ENCODE measurements at regions not wholly inside any gene's neighbourhood (a gene's known extent, or its start where the extent isn't known, plus 50 kb on each side); places are given as distances from the start of the nearest gene placed in this dataset.

GRCh38 chr3:150203273-150203672, 204.8 kb upstream of the TSC22D2 start (continued):
- TF ChIP-seq PHF8 (conservative IDR thresholded peaks at IDR 0.05; ENCODE audit: low read depth, low read length): no peak
- no peak for TF ChIP-seq TAF7 (optimal IDR thresholded peaks at IDR 0.05; ENCODE audit: borderline replicate concordance, low read depth, low read length)
- TF ChIP-seq CHD7 (IDR thresholded peaks at IDR 0.05; ENCODE audit: insufficient replicate concordance, low read length): no peak
- no peak for TF ChIP-seq NANOG (IDR thresholded peaks at IDR 0.05; ENCODE audit: insufficient read depth, low read depth, low read length, poor library complexity, severe bottlenecking)
- no peak for TF ChIP-seq KDM1A (IDR thresholded peaks at IDR 0.05; ENCODE audit: borderline replicate concordance, low read length)
